HepG2 (cell line): ENCODE measurements at regions not wholly inside any gene's neighbourhood (a gene's known extent, or its start where the extent isn't known, plus 50 kb on each side); places are given as distances from the start of the nearest gene placed in this dataset.

Experiments
- ATAC-seq: fragments of 200-7000 bp; cut with Tn5 transposase; 3 replicates; pipeline ENCODE4 v1.9.1; 2020; ENCODE audit warnings: mild to moderate bottlenecking, moderate library complexity
- BruUV-seq: library from RNA; stranded (reverse); fragments of 400-500 nt; replicated peaks from 2 replicates; lab custom pipeline; 2021; lab: Mats Ljungman, UMichigan
- CTCF ChIA-PET: fragments of 300-600 bp; formaldehyde crosslinking; extraction: SDS; loops from one replicate; lab custom pipeline; 2021; ENCODE audit warnings: low total read pairs, inconsistent platforms, low intra/inter-chr PET ratio; lab: Yijun Ruan, JAX
- POLR2A ChIA-PET: fragments of 350-600 bp; sonication (Branson Sonifier 250); formaldehyde crosslinking; loops from one replicate; lab custom pipeline; 2020; ENCODE audit warnings: antibody characterized with exemption, inconsistent platforms; lab: Yijun Ruan, JAX
- DNase-seq: peaks from one replicate; pipeline ENCODE4 v3.0.0-alpha.2; 2015; ENCODE audit warnings: low spot score
- FAIRE-seq: peaks from 3 replicates; lab custom pipeline; 2011; peaks lifted over from hg19 to GRCh38; lab: Jason Lieb, UNC
- H2AFZ ChIP-seq: one replicate; pipeline ENCODE4 v1.6.1; 2011; ENCODE audit warnings: low read length, inconsistent platforms
- H3K27ac ChIP-seq: fragments of 300-600 bp; 3 replicates; pipeline ENCODE4 v1.8.0; 2011; ENCODE audit warnings: mixed run types, mild to moderate bottlenecking, mixed read lengths, low read length, inconsistent platforms; ENCODE audit not compliant: insufficient read depth; ENCODE audit errors: extremely low read length
- H3K27me3 ChIP-seq, 2 experiments: fragments of 200-600 bp in 1 of 2; 2 replicates in 1 of 2; 3 replicates in 1 of 2; pipeline versions ENCODE4 v1.6.0 to v1.8.0; 2011; ENCODE audit warnings: low read length in 2 of 2, mild to moderate bottlenecking in 2 of 2, moderate library complexity in 2 of 2, inconsistent platforms in 1 of 2; ENCODE audit not compliant: insufficient read depth in 2 of 2, control insufficient read depth in 1 of 2
- H3K36me3 ChIP-seq, 2 experiments: fragments of 200-600 bp in 1 of 2; replicated peaks in 1 of 2; 2 replicates in 1 of 2; 3 replicates in 1 of 2; pipeline versions ENCODE4 v1.5.1 to v1.8.0; 2011; ENCODE audit warnings: low read length in 2 of 2, inconsistent platforms in 1 of 2; ENCODE audit not compliant: insufficient read depth in 2 of 2, control insufficient read depth in 1 of 2
- H3K4me1 ChIP-seq: 2 replicates; pipeline ENCODE4 v1.5.1; 2012; ENCODE audit warnings: low read length, inconsistent platforms; ENCODE audit not compliant: insufficient read depth
- H3K4me2 ChIP-seq: 2 replicates; pipeline ENCODE4 v1.6.0; 2011; ENCODE audit warnings: low read depth, low read length, inconsistent platforms
- H3K4me3 ChIP-seq, 3 experiments: fragments of 200-600 bp in 1 of 3; sonication (generic), shearing (Covaris generic) in 1 of 3; replicated peaks in 1 of 3; 2 replicates each; pipeline ENCODE4 v1.5.1; 2011 to 2016; ENCODE audit warnings: low read length in 3 of 3, inconsistent platforms in 2 of 3, low read depth in 2 of 3, mild to moderate bottlenecking in 2 of 3, control low read depth in 1 of 3, mixed read lengths in 1 of 3; ENCODE audit not compliant: insufficient read depth in 1 of 3
- H3K79me2 ChIP-seq: one replicate; pipeline ENCODE4 v1.6.1; 2011; ENCODE audit warnings: low read length, inconsistent platforms; ENCODE audit not compliant: insufficient read depth
- H3K9ac ChIP-seq: 2 replicates; pipeline ENCODE4 v1.6.0; 2011; ENCODE audit warnings: mild to moderate bottlenecking, low read depth, low read length, inconsistent platforms; ENCODE audit not compliant: insufficient read depth
- H3K9me3 ChIP-seq: 2 replicates; pipeline ENCODE4 v1.5.1; 2012; ENCODE audit warnings: mild to moderate bottlenecking, low read length
- H4K20me1 ChIP-seq: 2 replicates; pipeline ENCODE4 v1.6.0; 2011; ENCODE audit warnings: inconsistent platforms, mild to moderate bottlenecking, low read length, moderate library complexity; ENCODE audit not compliant: insufficient read depth
- CAMTA2 ChIP-seq: sonication (generic); formaldehyde crosslinking; IDR thresholded peaks from 2 replicates; pipeline ENCODE4 v1.4.0; 2020; ENCODE audit warnings: mild to moderate bottlenecking, missing genetic modification reagents, borderline replicate concordance
- FOXC1 ChIP-seq: sonication (generic); formaldehyde crosslinking; IDR thresholded peaks from 2 replicates; pipeline ENCODE4 v1.8.0; 2022; ENCODE audit warnings: mild to moderate bottlenecking, missing genetic modification reagents, borderline replicate concordance
- MNT ChIP-seq: fragments of 450-650 bp; IDR thresholded peaks from 2 replicates; pipeline ENCODE4 v1.6.1; 2016
- NFE2L2 ChIP-seq: fragments of 150-350 bp; IDR thresholded peaks from 2 replicates; pipeline ENCODE4 v1.6.1; 2014; ENCODE audit warnings: low read length
- ZMYM3 ChIP-seq: sonication (generic); formaldehyde crosslinking; IDR thresholded peaks from 2 replicates; pipeline ENCODE4 v1.5.1; 2020; ENCODE audit warnings: mild to moderate bottlenecking, missing genetic modification reagents
- ZNF292 ChIP-seq: sonication (generic); formaldehyde crosslinking; IDR thresholded peaks from 2 replicates; pipeline ENCODE4 v1.8.1; 2022; ENCODE audit warnings: mild to moderate bottlenecking, low read depth, missing genetic modification reagents, borderline replicate concordance
- ZNF574 ChIP-seq: sonication (generic); formaldehyde crosslinking; IDR thresholded peaks from 2 replicates; pipeline ENCODE4 v1.4.0; 2020; ENCODE audit warnings: missing genetic modification reagents
- ZNF660 ChIP-seq: sonication (generic); formaldehyde crosslinking; IDR thresholded peaks from 2 replicates; pipeline ENCODE4 v1.5.1; 2020; ENCODE audit warnings: mild to moderate bottlenecking, low read depth, missing genetic modification reagents, borderline replicate concordance
- WGBS: methylation state at CpG from one replicate; pipeline ENCODE4 v1.1.6; 2017; ENCODE audit warnings: low lambda C conversion rate; 5-methylcytosine and 5-hydroxymethylcytosine counted together
- in situ Hi-C: cut with HindIII; loops from 2 replicates; pipeline ENCODE4 v1.10.0; 2017; ENCODE audit warnings: low pct_unique_long_range_greater_than_20kb; ENCODE audit not compliant: extremely low pct_ligation_motif_present
- intact Hi-C: fragments of 100-400 bp; cut with micrococcal nuclease; formaldehyde crosslinking; loops from one replicate; pipeline ENCODE4 v1.10.0; 2022; ENCODE audit not compliant: unreplicated experiment

GRCh38 chr2:183665425-183665824, 541.2 kb downstream of the NUP35 start:
- intact Hi-C loops (no loop called here), in situ Hi-C loops (no loop called here)
- H3K4me1 ChIP-seq: no peaks in the 10 kb centered on the region
- ChIA-PET POLR2A (no interaction called here), CTCF (no interaction called here)
- BruUV-seq: no TSS peak
- TF ChIP-seq FOXC1 (CRISPR knock-in tag) (no peak), ZNF660 (no peak), ZNF292 (no peak), CAMTA2 (CRISPR knock-in tag) (no peak), ZNF574 (CRISPR knock-in tag) (no peak), MNT (no peak), ZMYM3 (CRISPR knock-in tag) (no peak), NFE2L2 (no peak)
- WGBS: 15% methylated on average over 3 of the region's 3 CpGs
- no peaks in the 10 kb centered on the region for H3K79me2 ChIP-seq
- H3K9me3 ChIP-seq: no peaks in the 10 kb centered on the region
- ATAC-seq (no peak), FAIRE-seq (no peak), DNase-seq (no peak)
- H3K9ac ChIP-seq: no peak overlapping the region
- H3K27me3 ChIP-seq: no peaks in the 10 kb centered on the region
- H3K36me3 ChIP-seq: no peaks in the 10 kb centered on the region
- no peak overlapping the region for H3K27ac ChIP-seq
- H2AFZ ChIP-seq: no peak overlapping the region
- H3K4me2 ChIP-seq: no peak overlapping the region
- H3K4me3 ChIP-seq: no peak overlapping the region
- no peaks in the 10 kb centered on the region for H4K20me1 ChIP-seq
